NCI-H748 (cell line): ENCODE measurements at regions not wholly inside any gene's neighbourhood (a gene's known extent, or its start where the extent isn't known, plus 50 kb on each side); places are given as distances from the start of the nearest gene placed in this dataset.
A peak's percentile ranks its signal among the peaks of the same experiment; 100 is the strongest.
"Not testable (repeated sequence)": the region's sequence is repeated elsewhere in the genome, so short reads cannot be mapped to it uniquely, and the experiment has no call there.

Source experiments
- DNase-seq: peaks from one replicate; lab custom pipeline; 2025; ENCODE audit not compliant: unreplicated experiment; lab: John Stamatoyannopoulos, UW

GRCh38 chr6:15957655-15958169 lies 171.2 kb upstream of the MYLIP start:
- no peak for DNase-seq

DNA sequence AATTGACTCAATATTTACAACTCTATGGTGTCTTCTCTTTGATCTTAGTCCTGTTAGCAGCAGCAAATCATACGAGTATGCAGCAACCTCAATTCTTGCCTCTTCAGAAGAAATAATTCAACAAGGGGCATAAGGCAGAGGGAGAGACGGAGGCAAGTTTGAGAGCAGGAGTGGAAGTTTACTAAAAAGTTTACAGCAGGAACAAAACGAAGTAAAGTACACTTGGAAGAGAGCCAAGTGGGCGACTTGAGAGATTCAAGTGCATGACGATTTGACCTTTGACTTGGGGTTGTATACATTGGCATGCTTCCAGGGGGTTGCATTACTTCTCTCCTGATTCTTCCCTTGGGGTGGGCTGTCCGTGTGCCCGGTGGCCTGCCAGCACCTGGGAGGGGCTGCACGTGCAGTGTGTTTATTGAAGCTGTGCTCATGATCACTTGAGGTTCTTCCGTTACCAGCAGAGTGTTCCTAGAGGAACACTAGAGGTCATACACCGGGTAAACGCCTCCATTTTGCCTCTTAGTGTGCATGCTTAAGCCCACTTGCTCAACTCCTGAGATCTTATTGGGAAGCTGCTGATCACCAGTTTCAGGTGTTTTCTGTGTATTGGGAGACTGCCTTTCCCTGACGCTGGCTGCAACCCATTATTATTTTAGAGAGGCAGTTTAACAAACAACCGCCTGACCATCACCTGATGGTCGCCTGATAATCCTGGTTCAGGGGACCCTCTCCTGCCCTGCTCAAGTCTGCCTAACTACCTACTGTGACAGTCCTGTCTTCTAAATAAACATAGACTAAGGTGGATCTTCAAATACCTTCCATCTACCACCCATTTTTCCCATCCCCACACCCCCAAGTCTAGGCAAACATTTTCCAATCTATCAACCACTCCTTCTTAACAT lies 172.4 kb upstream of the MYLIP start:
- peak; percentile 72 for DNase-seq

GRCh38 chr6:15955484-15955883 lies 173.4 kb upstream of the MYLIP start:
- no peak for DNase-seq

DNA sequence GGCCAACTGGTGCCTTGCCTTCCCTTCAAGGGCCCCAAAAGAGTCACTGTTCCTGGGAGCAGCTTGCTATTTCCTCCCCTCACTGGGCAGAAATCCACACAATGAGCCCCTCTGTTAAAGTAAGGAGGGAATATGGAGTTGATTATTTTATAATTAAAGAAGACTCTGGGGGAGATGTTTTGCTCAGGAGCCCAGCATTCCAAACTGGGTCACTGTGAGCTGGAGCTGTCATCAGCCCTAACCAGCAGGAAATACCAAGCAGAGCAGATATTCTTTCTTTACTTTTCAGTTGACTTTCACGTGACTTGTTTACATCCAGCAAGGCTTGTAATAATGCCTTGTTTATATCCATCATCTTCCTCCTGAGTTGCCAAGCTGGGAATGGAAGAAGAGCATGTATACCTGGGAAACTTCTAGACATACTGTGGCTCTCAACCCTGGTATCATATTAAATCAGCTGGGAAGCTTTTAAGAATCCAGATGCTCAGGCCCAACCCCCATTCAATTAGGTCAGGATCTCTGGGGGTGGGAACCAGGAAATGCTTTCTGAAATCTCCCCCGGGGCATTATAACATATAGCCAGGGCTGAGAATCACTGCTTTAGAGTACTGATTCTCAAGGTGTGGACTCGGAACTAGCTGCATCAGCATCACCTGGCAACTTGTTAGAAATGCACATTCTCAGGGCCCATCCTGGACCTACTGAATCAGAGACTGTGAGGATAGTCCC lies 175.6 kb upstream of the MYLIP start:
- DNase-seq: peak; percentile 23

DNA sequence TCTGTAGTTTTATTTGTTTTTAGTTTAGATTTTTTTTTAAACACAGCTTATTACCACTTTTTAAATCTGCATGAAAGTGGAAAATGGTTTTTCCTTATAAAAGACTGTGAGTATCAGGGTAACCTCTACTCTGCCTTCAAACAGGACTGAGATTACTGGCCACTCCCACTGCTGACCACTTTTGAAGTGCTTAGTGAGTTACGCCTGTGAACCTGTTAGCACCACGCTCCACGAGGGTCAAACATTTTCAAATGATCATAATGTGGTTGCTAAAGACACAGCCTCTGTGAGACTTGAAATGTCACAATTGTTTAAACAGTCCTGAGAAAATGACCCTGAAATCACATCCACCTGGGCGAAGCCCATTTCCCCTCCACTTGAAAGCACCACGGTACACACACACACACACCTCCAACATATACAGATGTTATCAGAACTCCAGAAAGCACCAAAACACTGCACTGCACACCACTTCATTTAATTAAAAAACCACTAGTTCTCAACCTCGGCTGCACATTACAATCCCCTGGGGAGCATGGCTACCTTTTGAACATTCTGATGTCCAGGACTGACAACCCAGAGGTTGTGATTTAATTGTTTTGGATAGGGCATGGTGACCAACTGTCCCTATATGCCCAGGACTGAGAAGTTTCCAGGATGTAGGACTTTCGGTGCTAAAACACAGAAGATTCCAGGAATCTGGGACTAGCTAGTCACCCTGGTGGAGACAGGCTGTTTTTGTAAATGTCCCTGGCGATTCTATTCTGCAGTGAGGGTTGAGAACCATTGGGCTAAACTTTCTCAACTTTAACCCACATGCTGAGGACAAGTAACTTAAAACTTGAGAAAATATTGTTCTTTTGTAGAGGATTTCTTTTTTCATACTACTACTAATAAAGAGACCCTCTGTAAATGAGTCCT lies 176.4 kb upstream of the MYLIP start:
- DNase-seq: peak; percentile 83

GRCh38 chr6:15950962-15951569 lies 177.8 kb upstream of the MYLIP start:
- no peak for DNase-seq

DNA sequence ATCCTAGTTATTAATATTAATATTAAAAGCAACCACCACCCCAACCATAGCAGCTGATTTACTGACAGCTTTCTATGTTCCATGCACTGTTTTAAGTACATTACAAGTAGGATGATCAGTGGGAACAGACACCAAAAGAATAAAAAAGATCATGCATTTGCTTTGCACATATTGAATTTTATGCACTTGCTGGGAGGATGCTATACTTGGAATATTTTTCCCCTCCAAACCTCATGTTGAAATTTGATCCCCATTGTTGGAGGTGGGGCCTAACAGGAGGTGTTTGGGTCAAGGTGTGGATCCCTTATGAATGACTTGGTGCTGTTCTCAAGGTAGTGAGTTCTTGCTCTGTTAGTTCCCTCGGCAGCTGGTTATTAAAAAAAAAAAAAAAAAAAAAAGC lies 178.9 kb upstream of the MYLIP start:
- DNase-seq: peak; percentile 77

DNA sequence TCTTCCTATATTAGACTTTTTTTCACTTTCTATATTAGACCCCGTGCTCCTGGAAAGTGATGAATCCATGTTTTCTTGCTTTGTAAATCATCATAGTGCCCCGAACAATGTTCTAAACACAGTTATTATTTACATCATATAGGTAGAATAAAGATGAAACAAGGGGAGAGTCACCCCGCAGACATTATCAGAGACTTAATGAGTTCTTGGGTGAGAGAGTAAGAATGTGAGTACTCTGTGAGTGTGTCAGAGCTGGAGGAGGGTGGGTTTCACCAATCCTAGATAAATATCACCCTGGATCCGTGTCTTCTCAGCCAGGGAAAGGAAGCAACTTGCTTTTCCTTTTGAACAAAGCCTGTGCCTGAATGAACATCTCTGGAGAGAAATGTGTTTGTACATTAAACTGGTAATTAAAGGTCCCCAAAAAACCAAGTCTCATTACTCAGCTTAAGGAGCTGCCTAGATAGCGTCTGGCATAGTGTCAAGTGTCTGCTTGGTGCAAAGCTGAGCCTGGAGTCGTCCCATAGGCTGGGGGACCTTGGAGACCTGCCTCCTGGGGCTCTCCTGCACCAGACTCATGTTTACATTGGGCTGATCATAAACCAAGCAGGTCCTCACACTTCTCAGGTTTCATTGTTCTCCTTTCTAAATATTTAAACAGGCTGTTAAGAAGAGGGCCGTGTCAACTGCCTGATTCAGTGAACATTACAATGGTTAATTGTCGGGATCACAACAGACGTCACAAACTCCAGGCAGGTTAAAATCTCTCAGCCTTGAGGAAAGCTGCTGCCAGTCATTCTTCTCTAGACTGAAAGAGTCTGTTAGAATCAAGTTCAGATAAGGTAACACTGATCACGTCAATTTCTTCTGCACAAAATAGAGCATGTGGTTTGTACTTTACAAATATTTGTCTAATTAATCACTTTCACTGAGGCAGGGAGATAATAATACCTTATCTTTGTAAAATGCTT lies 179.7 kb upstream of the MYLIP start:
- DNase-seq: peak; percentile 100

DNA sequence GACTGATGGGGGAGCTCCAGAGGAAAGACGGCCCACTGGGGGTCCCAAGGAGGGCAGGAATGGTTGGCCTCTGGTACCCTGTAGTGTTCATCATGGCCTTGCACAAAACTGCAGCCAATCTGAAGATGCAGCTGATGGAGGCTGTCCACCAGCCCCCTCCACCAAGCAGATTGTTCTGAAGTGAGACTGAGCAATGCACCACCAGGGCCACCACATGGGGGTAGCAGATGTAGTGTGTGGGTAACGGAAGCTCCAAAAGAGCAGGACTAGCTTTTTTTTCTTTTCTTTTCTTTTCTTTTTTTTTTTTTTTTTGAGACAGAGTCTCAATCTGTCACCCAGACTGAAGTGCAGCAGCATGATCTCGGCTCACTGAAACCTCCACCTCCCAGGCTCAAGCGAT lies 181.0 kb upstream of the MYLIP start:
- DNase-seq: no peak

DNA sequence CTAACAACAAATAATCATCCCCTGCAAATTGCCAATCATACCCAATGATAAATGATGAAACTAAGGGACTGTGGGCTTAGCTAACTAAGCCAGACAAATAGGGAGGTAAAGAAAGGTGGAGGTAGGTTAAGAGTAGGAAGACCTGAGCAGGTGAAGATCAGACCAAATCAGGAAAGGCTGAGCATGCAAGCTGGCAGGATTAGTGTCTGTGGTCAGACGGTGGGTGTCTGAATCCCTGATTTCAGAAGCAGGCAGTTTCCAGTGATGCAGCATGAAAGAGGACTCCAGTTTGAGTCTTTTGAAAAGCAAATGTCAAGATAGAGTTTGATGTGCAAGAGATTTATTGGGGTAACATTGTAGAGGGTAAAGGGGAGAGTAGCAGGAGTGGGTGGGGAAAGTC lies 181.4 kb upstream of the MYLIP start:
- no peak for DNase-seq

GRCh38 chr6:15946701-15947385 lies 182.0 kb upstream of the MYLIP start:
- peak; percentile 21 for DNase-seq

GRCh38 chr6:15945593-15946159 lies 183.2 kb upstream of the MYLIP start:
- no peak for DNase-seq

- DNase-seq: no peak
Measured at GRCh38 chr6:15943423-15943822, 185.5 kb upstream of the MYLIP start.

GRCh38 chr6:15941168-15941567 lies 187.7 kb upstream of the MYLIP start:
- no peak for DNase-seq

DNA sequence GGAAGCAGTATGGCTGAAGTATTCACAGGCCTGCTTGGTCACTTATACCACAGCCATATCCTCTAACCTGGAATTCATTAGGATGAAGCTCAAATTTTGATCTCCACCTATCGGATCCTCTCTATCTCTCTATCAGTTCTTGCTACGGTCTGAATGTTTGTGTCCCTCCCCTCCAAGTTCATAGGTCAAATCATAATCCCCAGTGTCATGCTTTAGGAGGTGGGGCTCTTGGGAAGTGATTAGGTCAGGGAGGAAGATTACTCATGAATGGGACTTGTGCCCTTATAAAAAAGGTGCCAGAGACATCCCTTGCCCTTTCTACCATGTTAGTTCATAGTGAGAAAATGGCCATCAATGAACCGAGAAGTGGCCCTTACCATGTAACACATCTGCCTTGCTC lies 190.8 kb upstream of the MYLIP start:
- DNase-seq: no peak

DNA sequence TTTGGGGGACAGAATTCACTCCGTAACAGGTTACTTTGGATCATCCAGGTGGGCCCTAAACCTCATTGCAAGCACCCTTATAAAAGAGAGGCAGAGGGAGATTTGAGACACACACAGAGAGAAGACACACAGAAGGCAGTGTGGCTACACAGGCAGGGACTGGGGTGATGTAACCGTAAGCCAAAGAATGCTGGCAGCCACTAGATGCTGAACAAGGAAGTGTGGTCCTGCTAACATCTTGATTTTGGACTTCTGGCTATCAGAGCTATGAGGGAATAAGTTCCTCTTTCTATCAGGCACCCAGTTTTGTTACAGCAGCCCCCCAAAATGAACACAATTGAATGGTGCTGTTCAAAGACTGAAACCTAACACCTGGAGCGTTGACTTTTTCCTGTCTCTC lies 191.3 kb upstream of the MYLIP start:
- DNase-seq: no peak

- DNase-seq: peak; percentile 59
Measured at GRCh38 chr6:15936503-15936902, 192.4 kb upstream of the MYLIP start.

- DNase-seq: no peak
Measured at GRCh38 chr6:15935661-15936060, 193.2 kb upstream of the MYLIP start.

GRCh38 chr6:15931697-15932096 lies 197.2 kb upstream of the MYLIP start:
- DNase-seq: not testable (repeated sequence)
